ENCODE measurements at regions not wholly inside any gene's neighbourhood (a gene's known extent, or its start where the extent isn't known, plus 50 kb on each side); places are given as distances from the start of the nearest gene placed in this dataset.

DNA sequence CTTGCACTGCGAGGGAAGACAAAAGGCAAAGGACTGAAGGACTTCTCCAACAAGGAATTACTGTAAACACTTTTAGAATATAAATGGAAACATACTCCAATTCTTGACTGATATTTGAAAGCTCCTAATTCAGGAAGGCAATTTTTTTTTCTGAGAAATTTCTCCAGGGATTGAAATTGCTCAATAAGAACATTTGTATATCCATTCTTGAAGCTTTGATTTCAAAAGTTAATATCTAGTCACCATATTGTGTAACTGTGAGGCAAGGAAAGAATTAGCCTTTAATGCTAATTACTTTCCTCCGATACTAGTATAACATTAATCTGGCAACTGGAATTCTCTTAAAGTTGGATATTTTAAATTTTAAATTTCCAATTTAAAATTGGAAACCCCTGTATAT lies 188.4 kb upstream of the COL1A2 start:
- no peak for DNase-seq

DNA sequence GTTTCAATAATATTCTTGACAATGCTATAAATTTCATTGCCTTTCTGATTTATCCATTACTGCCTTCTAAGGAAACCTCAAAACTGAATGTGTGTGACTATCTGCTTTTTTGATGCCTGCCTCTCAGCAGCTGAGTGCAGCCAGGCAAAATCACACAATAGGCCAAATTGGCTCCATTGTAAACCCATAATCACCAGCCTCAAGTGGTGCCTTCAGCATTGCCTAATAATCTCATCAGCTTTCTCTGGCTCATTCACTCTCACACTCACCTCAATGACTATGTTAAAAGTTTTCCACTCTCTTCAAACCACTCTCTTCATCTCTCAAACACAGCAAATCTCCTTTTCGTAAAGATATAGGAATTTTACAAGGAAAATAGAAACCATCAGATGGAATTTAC lies 182.5 kb upstream of the COL1A2 start:
- no peaks in the 10 kb centered on the region for H3K36me3 ChIP-seq (ENCODE audit: control insufficient read depth, insufficient read depth, low read length)
- no peaks in the 10 kb centered on the region for H3K9me3 ChIP-seq (ENCODE audit: control insufficient read depth, low read length)
- H3K27me3 ChIP-seq (replicated peaks; ENCODE audit: control insufficient read depth, insufficient read depth, low read length, poor library complexity, severe bottlenecking), result no peaks in the 10 kb centered on the region
- no peaks in the 10 kb centered on the region for H3K4me1 ChIP-seq (ENCODE audit: control insufficient read depth, insufficient read depth, low read length, poor library complexity, severe bottlenecking)
- no peak overlapping the region for H3K27ac ChIP-seq (ENCODE audit: insufficient read depth, low read length, poor library complexity, severe bottlenecking)
- no peak overlapping the region for H3K4me3 ChIP-seq (ENCODE audit: insufficient read depth, low read depth, low read length, poor library complexity, severe bottlenecking)
- no peak for DNase-seq

More for the DNA sequence above, 188.4 kb upstream of the COL1A2 start:
- Histone ChIP-seq H3K4me1 (ENCODE audit: control insufficient read depth, insufficient read depth, low read length, poor library complexity, severe bottlenecking) (no peaks in the 10 kb centered on the region), H3K36me3 (ENCODE audit: control insufficient read depth, insufficient read depth, low read length) (no peaks in the 10 kb centered on the region), H3K9me3 (ENCODE audit: control insufficient read depth, low read length) (no peaks in the 10 kb centered on the region), H3K27ac (ENCODE audit: insufficient read depth, low read length, poor library complexity, severe bottlenecking) (no peak overlapping the region), H3K4me3 (ENCODE audit: insufficient read depth, low read depth, low read length, poor library complexity, severe bottlenecking) (no peak overlapping the region), H3K27me3 (replicated peaks; ENCODE audit: control insufficient read depth, insufficient read depth, low read length, poor library complexity, severe bottlenecking) (no peaks in the 10 kb centered on the region)

DNA sequence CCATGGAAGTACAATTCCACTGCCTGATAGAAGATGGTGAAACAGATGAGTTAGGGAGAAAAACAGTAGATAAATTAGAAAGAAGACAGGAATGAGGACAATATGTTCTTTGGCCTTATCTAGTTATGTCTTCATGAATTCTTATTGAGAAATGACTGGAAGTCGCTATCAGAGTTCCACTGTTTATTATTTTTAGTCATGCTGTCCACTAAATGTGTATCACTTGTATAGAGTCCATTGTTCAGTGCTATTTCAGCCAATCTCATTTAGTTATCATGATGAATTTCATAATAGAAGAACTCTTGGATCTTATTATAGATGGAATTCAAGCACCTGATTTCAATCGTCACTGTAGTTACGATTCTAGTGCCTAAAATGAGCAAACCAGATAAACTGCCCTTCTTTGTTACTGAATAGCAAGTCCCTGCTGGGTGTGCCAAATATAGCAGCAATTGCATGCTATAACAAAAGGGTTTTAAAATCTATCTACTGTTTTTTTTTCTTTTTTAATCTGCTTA lies 177.7 kb upstream of the COL1A2 start:
- no peak overlapping the region for H3K4me3 ChIP-seq (ENCODE audit: insufficient read depth, low read depth, low read length, poor library complexity, severe bottlenecking)
- no peak for DNase-seq
- H3K9me3 ChIP-seq (ENCODE audit: control insufficient read depth, low read length), result no peaks in the 10 kb centered on the region
- no peaks in the 10 kb centered on the region for H3K36me3 ChIP-seq (ENCODE audit: control insufficient read depth, insufficient read depth, low read length)
- no peaks in the 10 kb centered on the region for H3K27me3 ChIP-seq (replicated peaks; ENCODE audit: control insufficient read depth, insufficient read depth, low read length, poor library complexity, severe bottlenecking)
- H3K4me1 ChIP-seq (ENCODE audit: control insufficient read depth, insufficient read depth, low read length, poor library complexity, severe bottlenecking), result no peaks in the 10 kb centered on the region
- no peak overlapping the region for H3K27ac ChIP-seq (ENCODE audit: insufficient read depth, low read length, poor library complexity, severe bottlenecking)

DNA sequence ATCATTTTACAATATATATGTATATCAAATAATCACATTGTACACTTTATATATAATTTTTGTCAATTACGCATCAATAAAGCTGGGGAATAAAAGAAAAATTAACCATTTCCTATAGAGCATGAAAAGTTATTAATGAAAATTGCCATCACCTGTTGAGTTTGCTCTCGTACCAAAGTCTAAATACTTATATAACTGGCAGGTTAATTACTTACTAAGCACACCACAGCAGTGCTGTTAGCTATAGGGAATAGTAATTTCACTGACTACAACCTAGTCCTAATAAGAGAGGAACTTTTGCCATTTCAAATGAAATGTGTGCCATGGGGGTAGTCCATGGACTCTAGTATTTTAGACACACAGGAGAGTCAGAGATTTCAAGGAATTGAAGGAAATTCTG lies 176.9 kb upstream of the COL1A2 start:
- H3K9me3 ChIP-seq (ENCODE audit: control insufficient read depth, low read length), result no peaks in the 10 kb centered on the region
- H3K27me3 ChIP-seq (replicated peaks; ENCODE audit: control insufficient read depth, insufficient read depth, low read length, poor library complexity, severe bottlenecking), result no peaks in the 10 kb centered on the region
- no peak for DNase-seq
- H3K4me3 ChIP-seq (ENCODE audit: insufficient read depth, low read depth, low read length, poor library complexity, severe bottlenecking), result no peak overlapping the region
- no peaks in the 10 kb centered on the region for H3K36me3 ChIP-seq (ENCODE audit: control insufficient read depth, insufficient read depth, low read length)
- H3K27ac ChIP-seq (ENCODE audit: insufficient read depth, low read length, poor library complexity, severe bottlenecking), result no peak overlapping the region
- H3K4me1 ChIP-seq (ENCODE audit: control insufficient read depth, insufficient read depth, low read length, poor library complexity, severe bottlenecking), result no peaks in the 10 kb centered on the region

DNA sequence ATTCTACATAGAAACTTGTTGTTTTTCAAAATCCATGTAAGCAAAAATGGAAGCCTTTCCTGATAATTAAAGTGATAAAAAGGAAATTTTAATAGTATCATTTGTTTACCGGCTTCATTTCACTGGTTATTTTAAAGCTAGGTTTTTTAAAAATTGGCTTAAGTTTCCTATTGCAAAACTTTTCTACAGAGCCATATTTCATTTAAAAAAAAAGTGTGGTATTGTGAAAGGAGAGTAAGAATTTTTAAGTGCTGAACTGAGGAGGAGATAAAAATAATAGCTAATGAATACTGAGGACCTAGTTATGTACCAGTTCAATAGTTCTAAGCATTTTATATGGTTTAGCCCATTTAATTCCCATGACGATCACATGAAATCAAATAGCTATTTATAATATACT lies 172.2 kb upstream of the COL1A2 start:
- no peak overlapping the region for H3K27ac ChIP-seq (ENCODE audit: insufficient read depth, low read length, poor library complexity, severe bottlenecking)
- H3K4me3 ChIP-seq (ENCODE audit: insufficient read depth, low read depth, low read length, poor library complexity, severe bottlenecking), result no peak overlapping the region
- H3K9me3 ChIP-seq (ENCODE audit: control insufficient read depth, low read length), result no peaks in the 10 kb centered on the region
- no peaks in the 10 kb centered on the region for H3K27me3 ChIP-seq (replicated peaks; ENCODE audit: control insufficient read depth, insufficient read depth, low read length, poor library complexity, severe bottlenecking)
- no peaks in the 10 kb centered on the region for H3K4me1 ChIP-seq (ENCODE audit: control insufficient read depth, insufficient read depth, low read length, poor library complexity, severe bottlenecking)
- DNase-seq, result no peak
- H3K36me3 ChIP-seq (ENCODE audit: control insufficient read depth, insufficient read depth, low read length), result no peaks in the 10 kb centered on the region

DNA sequence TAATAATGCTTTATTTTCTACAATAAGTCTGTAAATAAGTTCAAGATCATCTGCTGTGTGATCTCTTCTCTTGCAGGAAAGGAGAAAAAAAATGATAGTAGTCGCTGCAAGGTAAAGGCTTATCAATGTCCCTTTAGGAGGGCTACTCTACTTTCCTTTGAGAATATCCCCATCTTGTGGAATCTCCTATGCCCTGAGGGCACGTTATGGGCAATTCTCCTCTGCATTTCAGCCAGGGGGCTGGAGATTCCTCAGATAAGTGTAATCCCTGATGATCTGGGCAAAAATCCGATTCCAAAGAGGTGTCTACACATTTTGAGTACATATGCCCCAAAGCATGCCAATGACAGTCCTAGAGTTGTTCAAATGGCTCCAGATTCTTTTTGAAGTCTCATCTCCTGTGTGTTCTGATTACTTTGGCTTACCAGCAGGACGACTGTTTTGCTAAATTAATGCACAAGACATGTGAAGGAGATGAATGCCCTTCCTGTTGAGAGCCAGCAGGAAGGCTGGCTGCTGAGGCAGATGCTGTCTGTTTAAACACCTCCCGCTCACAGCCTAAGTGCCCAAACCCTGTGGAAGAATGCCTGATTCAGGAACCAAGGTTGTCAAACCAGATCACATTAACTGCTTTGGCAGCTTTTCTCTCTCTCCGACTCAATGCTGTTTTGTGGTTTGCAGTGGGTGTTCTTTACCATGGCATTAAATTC lies 171.2 kb upstream of the COL1A2 start:
- no peaks in the 10 kb centered on the region for H3K4me1 ChIP-seq (ENCODE audit: control insufficient read depth, insufficient read depth, low read length, poor library complexity, severe bottlenecking)
- no peaks in the 10 kb centered on the region for H3K9me3 ChIP-seq (ENCODE audit: control insufficient read depth, low read length)
- no peak overlapping the region for H3K4me3 ChIP-seq (ENCODE audit: insufficient read depth, low read depth, low read length, poor library complexity, severe bottlenecking)
- no peaks in the 10 kb centered on the region for H3K36me3 ChIP-seq (ENCODE audit: control insufficient read depth, insufficient read depth, low read length)
- no peak overlapping the region for H3K27ac ChIP-seq (ENCODE audit: insufficient read depth, low read length, poor library complexity, severe bottlenecking)
- no peaks in the 10 kb centered on the region for H3K27me3 ChIP-seq (replicated peaks; ENCODE audit: control insufficient read depth, insufficient read depth, low read length, poor library complexity, severe bottlenecking)
- DNase-seq, result no peak

DNA sequence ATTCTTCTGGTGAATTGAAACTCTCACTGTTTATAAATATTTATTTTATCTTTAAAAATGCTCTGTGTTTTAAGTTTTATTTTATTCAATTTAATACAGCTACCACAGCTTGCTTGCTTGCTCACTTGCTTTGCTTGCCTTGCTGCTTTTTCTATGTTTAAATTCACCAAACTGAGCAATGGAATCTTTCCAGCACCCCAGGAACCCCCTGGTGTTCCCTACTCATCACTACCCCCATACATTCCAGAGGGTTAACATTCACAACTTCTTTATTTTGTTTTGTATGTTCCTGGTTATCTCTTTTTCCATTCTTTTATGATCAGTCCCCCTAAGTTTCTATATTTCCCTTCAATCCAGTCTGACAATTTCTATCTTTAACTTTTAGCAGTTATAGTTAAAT lies 166.5 kb upstream of the COL1A2 start:
- H3K4me3 ChIP-seq (ENCODE audit: insufficient read depth, low read depth, low read length, poor library complexity, severe bottlenecking), result no peak overlapping the region
- H3K4me1 ChIP-seq (ENCODE audit: control insufficient read depth, insufficient read depth, low read length, poor library complexity, severe bottlenecking), result no peaks in the 10 kb centered on the region
- H3K36me3 ChIP-seq (ENCODE audit: control insufficient read depth, insufficient read depth, low read length), result no peaks in the 10 kb centered on the region
- DNase-seq, result no peak
- H3K27me3 ChIP-seq (replicated peaks; ENCODE audit: control insufficient read depth, insufficient read depth, low read length, poor library complexity, severe bottlenecking), result no peaks in the 10 kb centered on the region
- H3K9me3 ChIP-seq (ENCODE audit: control insufficient read depth, low read length), result no peaks in the 10 kb centered on the region
- H3K27ac ChIP-seq (ENCODE audit: insufficient read depth, low read length, poor library complexity, severe bottlenecking), result no peak overlapping the region

DNA sequence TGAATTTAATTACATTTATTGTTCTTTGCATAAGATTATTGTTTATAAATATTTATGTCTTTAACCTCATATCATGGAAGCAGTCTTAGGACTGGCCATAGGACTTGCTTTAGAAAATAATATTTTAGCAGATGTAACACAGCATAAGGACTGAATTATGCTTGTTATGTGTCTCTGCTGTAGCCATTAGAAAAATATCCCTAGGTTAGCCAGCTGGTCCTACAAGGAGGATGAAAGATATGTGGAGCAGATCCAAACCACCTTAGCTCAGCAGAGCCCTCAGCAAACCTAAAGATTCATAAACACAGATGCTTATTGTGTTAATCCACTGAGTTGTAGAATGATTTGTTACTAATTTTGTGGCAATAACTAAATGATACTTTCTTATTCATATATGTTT lies 166.0 kb upstream of the COL1A2 start:
- no peaks in the 10 kb centered on the region for H3K4me1 ChIP-seq (ENCODE audit: control insufficient read depth, insufficient read depth, low read length, poor library complexity, severe bottlenecking)
- DNase-seq, result no peak
- H3K36me3 ChIP-seq (ENCODE audit: control insufficient read depth, insufficient read depth, low read length), result no peaks in the 10 kb centered on the region
- no peak overlapping the region for H3K27ac ChIP-seq (ENCODE audit: insufficient read depth, low read length, poor library complexity, severe bottlenecking)
- H3K9me3 ChIP-seq (ENCODE audit: control insufficient read depth, low read length), result no peaks in the 10 kb centered on the region
- H3K4me3 ChIP-seq (ENCODE audit: insufficient read depth, low read depth, low read length, poor library complexity, severe bottlenecking), result no peak overlapping the region
- H3K27me3 ChIP-seq (replicated peaks; ENCODE audit: control insufficient read depth, insufficient read depth, low read length, poor library complexity, severe bottlenecking), result no peaks in the 10 kb centered on the region

DNA sequence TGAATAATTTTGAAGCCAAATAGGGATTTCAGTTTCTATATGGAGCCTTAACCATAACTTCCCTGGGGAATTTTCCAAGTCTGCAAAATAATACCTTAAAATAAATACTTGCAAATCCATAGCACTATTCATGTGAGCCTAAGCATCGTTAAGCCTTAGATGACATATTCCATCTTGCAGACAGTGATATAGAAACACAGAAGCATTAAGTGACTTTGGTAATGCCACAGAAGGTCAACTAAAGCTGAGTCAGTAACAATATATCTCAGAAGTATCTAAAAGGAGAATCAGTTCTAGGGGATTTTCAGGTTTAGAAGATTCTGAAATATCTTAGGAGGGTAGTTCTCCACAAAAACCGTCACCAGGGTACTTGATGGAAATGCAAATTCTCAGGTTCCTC lies 163.4 kb upstream of the COL1A2 start:
- no peaks in the 10 kb centered on the region for H3K27me3 ChIP-seq (replicated peaks; ENCODE audit: control insufficient read depth, insufficient read depth, low read length, poor library complexity, severe bottlenecking)
- H3K36me3 ChIP-seq (ENCODE audit: control insufficient read depth, insufficient read depth, low read length), result no peaks in the 10 kb centered on the region
- H3K4me3 ChIP-seq (ENCODE audit: insufficient read depth, low read depth, low read length, poor library complexity, severe bottlenecking), result no peak overlapping the region
- no peaks in the 10 kb centered on the region for H3K4me1 ChIP-seq (ENCODE audit: control insufficient read depth, insufficient read depth, low read length, poor library complexity, severe bottlenecking)
- DNase-seq, result no peak
- no peak overlapping the region for H3K27ac ChIP-seq (ENCODE audit: insufficient read depth, low read length, poor library complexity, severe bottlenecking)
- H3K9me3 ChIP-seq (ENCODE audit: control insufficient read depth, low read length), result no peaks in the 10 kb centered on the region

DNA sequence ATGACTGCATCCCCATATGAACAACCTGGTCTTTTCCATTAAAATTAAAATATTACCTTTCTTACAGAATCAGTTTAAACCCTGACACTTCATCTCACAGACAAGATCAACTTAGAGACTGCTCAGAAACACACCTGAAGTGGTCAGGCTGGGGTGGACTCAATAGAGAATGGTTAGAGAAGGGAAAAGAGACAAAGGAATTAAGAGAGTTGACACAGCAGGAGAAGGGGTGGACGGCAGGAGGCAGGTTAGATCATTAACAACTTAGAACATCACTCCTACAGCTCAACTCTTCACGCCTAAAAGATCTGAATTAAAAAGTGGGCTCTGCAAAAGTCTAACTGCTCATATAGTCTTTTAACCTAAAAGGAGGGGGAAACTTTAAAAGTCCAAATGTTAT lies 157.7 kb upstream of the COL1A2 start:
- Histone ChIP-seq H3K4me1 (ENCODE audit: control insufficient read depth, insufficient read depth, low read length, poor library complexity, severe bottlenecking) (no peaks in the 10 kb centered on the region), H3K27ac (ENCODE audit: insufficient read depth, low read length, poor library complexity, severe bottlenecking) (no peak overlapping the region), H3K9me3 (ENCODE audit: control insufficient read depth, low read length) (no peaks in the 10 kb centered on the region), H3K4me3 (ENCODE audit: insufficient read depth, low read depth, low read length, poor library complexity, severe bottlenecking) (no peak overlapping the region), H3K36me3 (ENCODE audit: control insufficient read depth, insufficient read depth, low read length) (no peaks in the 10 kb centered on the region), H3K27me3 (replicated peaks; ENCODE audit: control insufficient read depth, insufficient read depth, low read length, poor library complexity, severe bottlenecking) (no peaks in the 10 kb centered on the region)
- no peak for DNase-seq
